ENCODE measurements at regions not wholly inside any gene's neighbourhood (a gene's known extent, or its start where the extent isn't known, plus 50 kb on each side); places are given as distances from the start of the nearest gene placed in this dataset.

- Histone ChIP-seq H3K27ac (ENCODE audit: low read depth in 2 of 2, low read length in 1 of 2) (no peak overlapping the region), H3K4me3 (ENCODE audit: low read depth in 2 of 2, low read length in 1 of 2) (no peak overlapping the region), H3K27me3 (ENCODE audit: insufficient read depth) (no peaks in the 10 kb centered on the region), H3K4me2 (no peak overlapping the region), H3K36me3 (replicated peaks in 1 of 2; ENCODE audit: control insufficient read depth in 1 of 2, insufficient read depth in 2 of 2, low read length in 1 of 2) (no peaks in the 10 kb centered on the region), H3K9ac (no peak overlapping the region), H3K79me2 (ENCODE audit: insufficient read depth) (no peaks in the 10 kb centered on the region), H3K9me2 (no peaks in the 10 kb centered on the region), H4K20me1 (ENCODE audit: insufficient read depth) (no peaks in the 10 kb centered on the region), H2AFZ (ENCODE audit: low read depth) (no peak overlapping the region), H3K9me3 (no peaks in the 10 kb centered on the region), H3F3A (replicated peaks; ENCODE audit: insufficient read depth) (no peaks in the 10 kb centered on the region), H3K4me1 (ENCODE audit: control insufficient read depth in 1 of 2, insufficient read depth in 2 of 2, low read depth in 1 of 2, low read length in 1 of 2) (no peaks in the 10 kb centered on the region; a peak in 1 of 4 replicates)
- ChIA-PET CTCF (no interaction called here), POLR2A (no interaction called here)
- 70% methylated on average over 7 of the region's 7 CpGs for WGBS (ENCODE audit: low lambda C conversion rate)
- TF ChIP-seq, protein P1, sequence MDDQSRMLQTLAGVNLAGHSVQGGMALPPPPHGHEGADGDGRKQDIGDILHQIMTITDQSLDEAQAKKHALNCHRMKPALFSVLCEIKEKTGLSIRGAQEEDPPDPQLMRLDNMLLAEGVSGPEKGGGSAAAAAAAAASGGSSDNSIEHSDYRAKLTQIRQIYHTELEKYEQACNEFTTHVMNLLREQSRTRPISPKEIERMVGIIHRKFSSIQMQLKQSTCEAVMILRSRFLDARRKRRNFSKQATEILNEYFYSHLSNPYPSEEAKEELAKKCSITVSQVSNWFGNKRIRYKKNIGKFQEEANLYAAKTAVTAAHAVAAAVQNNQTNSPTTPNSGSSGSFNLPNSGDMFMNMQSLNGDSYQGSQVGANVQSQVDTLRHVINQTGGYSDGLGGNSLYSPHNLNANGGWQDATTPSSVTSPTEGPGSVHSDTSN (IDR thresholded peaks at IDR 0.05): no peak
- TF ChIP-seq, protein P2, sequence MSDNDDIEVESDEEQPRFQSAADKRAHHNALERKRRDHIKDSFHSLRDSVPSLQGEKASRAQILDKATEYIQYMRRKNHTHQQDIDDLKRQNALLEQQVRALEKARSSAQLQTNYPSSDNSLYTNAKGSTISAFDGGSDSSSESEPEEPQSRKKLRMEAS (IDR thresholded peaks at IDR 0.05; ENCODE audit: low read depth): no peak
- no peak for TF ChIP-seq USF1 (IDR thresholded peaks at IDR 0.05; ENCODE audit: borderline replicate concordance, low read depth)
- TF ChIP-seq EP300 (IDR thresholded peaks at IDR 0.05; ENCODE audit: borderline replicate concordance in 1 of 2, low read depth in 1 of 2, low read length in 1 of 2): no peak
- no peak for TF ChIP-seq USF2 (IDR thresholded peaks at IDR 0.05; ENCODE audit: borderline replicate concordance, low read depth, low read length)
- no peak for TF ChIP-seq TAF1 (IDR thresholded peaks at IDR 0.05; ENCODE audit: borderline replicate concordance, low read depth, low read length)
- DNase-seq: no peak
Measured at GRCh38 chr4:117378942-117379341, 293.6 kb upstream of the TRAM1L1 start.

DNA sequence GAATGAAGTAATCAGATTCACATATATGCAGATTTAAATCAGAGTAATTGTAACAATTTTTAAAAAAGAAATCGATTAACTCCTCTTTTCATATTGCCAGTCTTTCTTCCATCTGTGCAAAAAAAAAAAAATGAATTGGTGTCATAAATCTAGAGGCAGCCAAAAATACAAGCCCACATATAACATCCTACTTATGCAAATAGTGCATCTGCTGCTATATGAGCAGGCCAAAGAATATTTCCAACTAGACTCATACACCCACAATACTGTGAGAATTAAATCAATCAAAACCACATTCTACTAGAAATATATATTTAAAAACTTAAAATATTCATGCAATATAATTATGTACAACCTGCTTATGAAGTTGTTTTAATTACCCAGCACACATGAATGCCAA is 298.1 kb upstream of the TRAM1L1 start:
- Histone ChIP-seq H3K4me3 (ENCODE audit: low read depth in 2 of 2, low read length in 1 of 2) (no peak overlapping the region), H4K20me1 (ENCODE audit: insufficient read depth) (no peaks in the 10 kb centered on the region), H2AFZ (ENCODE audit: low read depth) (no peak overlapping the region), H3K9me3 (no peaks in the 10 kb centered on the region), H3K27ac (ENCODE audit: low read depth in 2 of 2, low read length in 1 of 2) (no peak overlapping the region), H3K36me3 (replicated peaks in 1 of 2; ENCODE audit: control insufficient read depth in 1 of 2, insufficient read depth in 2 of 2, low read length in 1 of 2) (no peaks in the 10 kb centered on the region), H3K9ac (no peak overlapping the region), H3K4me1 (ENCODE audit: control insufficient read depth in 1 of 2, insufficient read depth in 2 of 2, low read depth in 1 of 2, low read length in 1 of 2) (no peaks in the 10 kb centered on the region), H3K4me2 (no peak overlapping the region), H3K27me3 (ENCODE audit: insufficient read depth) (no peaks in the 10 kb centered on the region), H3F3A (replicated peaks; ENCODE audit: insufficient read depth) (no peaks in the 10 kb centered on the region), H3K9me2 (no peaks in the 10 kb centered on the region), H3K79me2 (ENCODE audit: insufficient read depth) (no peaks in the 10 kb centered on the region)
- POLR2A ChIA-PET: no interaction called here
- CTCF ChIA-PET: no interaction called here
- no peak for DNase-seq
- WGBS (ENCODE audit: low lambda C conversion rate): 43% methylated on average over 1 of the region's 1 CpG
- no peak for TF ChIP-seq RAD21 (IDR thresholded peaks at IDR 0.05; ENCODE audit: low read length)
- no peak for TF ChIP-seq SMC3 (IDR thresholded peaks at IDR 0.05; ENCODE audit: low read depth, low read length)
- TF ChIP-seq USF2 (IDR thresholded peaks at IDR 0.05; ENCODE audit: borderline replicate concordance, low read depth, low read length): no peak
- TF ChIP-seq POLR2AphosphoS5 (IDR thresholded peaks at IDR 0.05; ENCODE audit: low read depth, low read length): no peak
- no peak for TF ChIP-seq JUND (IDR thresholded peaks at IDR 0.05)
- no peak for TF ChIP-seq RFX5 (IDR thresholded peaks at IDR 0.05; ENCODE audit: low read length)
- TF ChIP-seq MXI1 (IDR thresholded peaks at IDR 0.05; ENCODE audit: low read depth, low read length): no peak
- no peak for TF ChIP-seq FOXM1 (IDR thresholded peaks at IDR 0.05; ENCODE audit: low read depth)

Data from SK-N-SH (cell line).